ENCODE measurements at regions not wholly inside any gene's neighbourhood (a gene's known extent, or its start where the extent isn't known, plus 50 kb on each side); places are given as distances from the start of the nearest gene placed in this dataset.

- TF ChIP-seq EZH2phosphoT487 (IDR thresholded peaks at IDR 0.05; ENCODE audit: borderline replicate concordance, low read length) (no peak), CTCF (conservative IDR thresholded peaks at IDR 0.05; ENCODE audit: low read depth, low read length) (no peak), EZH2 (IDR thresholded peaks at IDR 0.05; ENCODE audit: low read length, unreplicated experiment) (no peak)
Measured at GRCh38 chr10:4138146-4138721, 353.2 kb upstream of the KLF6 start.

Measured in PC-3 (cell line).